ENCODE measurements at regions not wholly inside any gene's neighbourhood (a gene's known extent, or its start where the extent isn't known, plus 50 kb on each side); places are given as distances from the start of the nearest gene placed in this dataset.

DNA sequence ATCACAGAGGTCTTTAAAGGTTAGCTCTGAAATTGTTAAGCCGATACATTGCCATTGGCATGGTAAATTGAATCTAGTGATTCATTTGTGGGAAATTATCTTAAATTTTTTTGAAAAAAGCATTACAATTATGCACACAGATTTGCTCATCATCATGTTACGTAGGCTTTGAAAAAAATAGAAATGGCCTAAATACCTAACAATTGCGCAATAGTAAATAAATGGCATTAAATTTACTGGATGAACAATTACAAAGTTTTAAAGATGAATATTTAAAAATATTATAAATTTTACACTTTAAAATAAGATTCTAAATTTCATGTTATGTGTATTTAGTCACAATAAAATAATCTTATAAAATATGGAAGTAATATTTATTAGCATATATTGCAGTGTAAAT lies 171.3 kb downstream of the RPRM start:
- TF ChIP-seq, protein P1, sequence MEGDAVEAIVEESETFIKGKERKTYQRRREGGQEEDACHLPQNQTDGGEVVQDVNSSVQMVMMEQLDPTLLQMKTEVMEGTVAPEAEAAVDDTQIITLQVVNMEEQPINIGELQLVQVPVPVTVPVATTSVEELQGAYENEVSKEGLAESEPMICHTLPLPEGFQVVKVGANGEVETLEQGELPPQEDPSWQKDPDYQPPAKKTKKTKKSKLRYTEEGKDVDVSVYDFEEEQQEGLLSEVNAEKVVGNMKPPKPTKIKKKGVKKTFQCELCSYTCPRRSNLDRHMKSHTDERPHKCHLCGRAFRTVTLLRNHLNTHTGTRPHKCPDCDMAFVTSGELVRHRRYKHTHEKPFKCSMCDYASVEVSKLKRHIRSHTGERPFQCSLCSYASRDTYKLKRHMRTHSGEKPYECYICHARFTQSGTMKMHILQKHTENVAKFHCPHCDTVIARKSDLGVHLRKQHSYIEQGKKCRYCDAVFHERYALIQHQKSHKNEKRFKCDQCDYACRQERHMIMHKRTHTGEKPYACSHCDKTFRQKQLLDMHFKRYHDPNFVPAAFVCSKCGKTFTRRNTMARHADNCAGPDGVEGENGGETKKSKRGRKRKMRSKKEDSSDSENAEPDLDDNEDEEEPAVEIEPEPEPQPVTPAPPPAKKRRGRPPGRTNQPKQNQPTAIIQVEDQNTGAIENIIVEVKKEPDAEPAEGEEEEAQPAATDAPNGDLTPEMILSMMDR (IDR thresholded peaks at IDR 0.05) = no peak
- TF ChIP-seq POLR2A (IDR thresholded peaks at IDR 0.05) = no peak
